Hepatocyte (in vitro differentiated cells): ENCODE measurements at regions not wholly inside any gene's neighbourhood (a gene's known extent, or its start where the extent isn't known, plus 50 kb on each side); places are given as distances from the start of the nearest gene placed in this dataset.

Experiments used
- DNase-seq: peaks from one replicate; pipeline ENCODE4 v3.0.0-alpha.2; 2016; ENCODE audit warnings: low spot score
- H2AFZ ChIP-seq: fragments of 200-600 bp; sonication (generic); 2 replicates; pipeline ENCODE4 v1.6.0; 2016; ENCODE audit warnings: antibody characterized with exemption, mild to moderate bottlenecking
- H3K27ac ChIP-seq: fragments of 200-600 bp; sonication (generic); 2 replicates; pipeline ENCODE4 v1.5.1; 2016; ENCODE audit warnings: mild to moderate bottlenecking
- H3K27me3 ChIP-seq: fragments of 200-600 bp; sonication (generic); 2 replicates; pipeline ENCODE4 v1.6.1; 2016
- H3K36me3 ChIP-seq: fragments of 200-600 bp; sonication (generic); replicated peaks from 2 replicates; pipeline ENCODE4 v1.5.1; 2016; ENCODE audit warnings: low read depth; ENCODE audit not compliant: insufficient read depth
- H3K4me1 ChIP-seq: fragments of 200-600 bp; sonication (generic); 2 replicates; pipeline ENCODE4 v1.5.1; 2016; ENCODE audit warnings: mild to moderate bottlenecking, moderate library complexity; ENCODE audit not compliant: insufficient read depth
- H3K4me2 ChIP-seq: fragments of 200-600 bp; sonication (generic); 2 replicates; pipeline ENCODE4 v1.6.0; 2016
- H3K4me3 ChIP-seq: fragments of 200-600 bp; sonication (generic); 2 replicates; pipeline ENCODE4 v1.5.1; 2016; ENCODE audit warnings: mild to moderate bottlenecking
- H3K79me2 ChIP-seq: fragments of 200-600 bp; sonication (generic); 2 replicates; pipeline ENCODE4 v1.6.0; 2017; ENCODE audit warnings: mild to moderate bottlenecking
- H3K9me2 ChIP-seq: fragments of 200-600 bp; sonication (generic); replicated peaks from 2 replicates; pipeline ENCODE4 v1.6.0; 2017; ENCODE audit warnings: mild to moderate bottlenecking; ENCODE audit not compliant: insufficient read depth
- H3K9me3 ChIP-seq: fragments of 200-600 bp; sonication (generic); 2 replicates; pipeline ENCODE4 v1.5.1; 2016; ENCODE audit warnings: low read depth, mild to moderate bottlenecking
- H4K20me1 ChIP-seq: fragments of 200-600 bp; sonication (generic); 2 replicates; pipeline ENCODE4 v1.6.0; 2016; ENCODE audit warnings: mild to moderate bottlenecking; ENCODE audit not compliant: insufficient read depth, poor library complexity, severe bottlenecking
- EZH2 ChIP-seq: fragments of 200-600 bp; sonication (generic); IDR thresholded peaks from 2 replicates; pipeline ENCODE4 v1.6.1; 2016; ENCODE audit warnings: antibody characterized with exemption, mild to moderate bottlenecking, borderline replicate concordance
- EZH2phosphoT487 ChIP-seq: fragments of 200-600 bp; sonication (generic); IDR thresholded peaks from one replicate; pipeline ENCODE4 v1.6.1; 2018; ENCODE audit warnings: antibody characterized with exemption, mild to moderate bottlenecking, low read depth, moderate library complexity; ENCODE audit not compliant: unreplicated experiment, severe bottlenecking
- WGBS: methylation state at CpG from one replicate; pipeline ENCODE4 v1.1.6; 2016; ENCODE audit warnings: low lambda C conversion rate; ENCODE audit errors: missing lambda C conversion rate; 5-methylcytosine and 5-hydroxymethylcytosine counted together
- TF ChIP-seq, protein P1 (sequence below): fragments of 200-600 bp; sonication (generic); IDR thresholded peaks from 2 replicates; pipeline ENCODE4 v1.5.1; 2016; ENCODE audit warnings: antibody characterized with exemption, mild to moderate bottlenecking; ENCODE audit not compliant: poor library complexity

DNA sequence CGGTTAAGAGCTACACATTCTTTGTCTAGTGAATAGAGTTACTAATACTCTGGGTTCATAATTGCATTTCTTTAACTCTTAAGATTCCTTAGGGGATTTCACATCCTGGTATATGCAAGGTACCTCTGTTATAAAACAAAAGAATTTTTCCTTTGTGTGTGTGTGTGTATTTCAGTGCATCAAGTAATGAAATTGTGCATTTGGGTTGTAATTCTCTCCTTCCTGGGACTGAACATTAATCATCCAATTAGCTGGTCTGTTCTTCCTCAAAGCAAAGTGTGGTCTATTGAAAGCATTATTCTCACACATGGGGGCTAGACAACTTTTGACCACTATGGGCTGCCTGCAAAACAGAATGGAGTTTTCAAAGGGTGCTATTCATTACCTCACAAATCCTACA lies 74.0 kb downstream of the ZC3H11B start:
- Histone ChIP-seq H3K27ac (no peak overlapping the region), H3K36me3 (no peaks in the 10 kb centered on the region), H3K4me3 (no peak overlapping the region), H3K27me3 (no peaks in the 10 kb centered on the region), H2AFZ (no peak overlapping the region), H3K79me2 (no peaks in the 10 kb centered on the region), H3K4me1 (peaks cover 18% of the 10 kb centered on the region), H3K9me3 (no peaks in the 10 kb centered on the region), H3K9me2 (no peaks in the 10 kb centered on the region), H4K20me1 (no peaks in the 10 kb centered on the region), H3K4me2 (no peak overlapping the region)
- WGBS = 77% methylated on average over 1 of the region's 1 CpG
- DNase-seq = no peak
- TF ChIP-seq EZH2 (no peak), EZH2phosphoT487 (no peak)
- TF ChIP-seq, protein P1, sequence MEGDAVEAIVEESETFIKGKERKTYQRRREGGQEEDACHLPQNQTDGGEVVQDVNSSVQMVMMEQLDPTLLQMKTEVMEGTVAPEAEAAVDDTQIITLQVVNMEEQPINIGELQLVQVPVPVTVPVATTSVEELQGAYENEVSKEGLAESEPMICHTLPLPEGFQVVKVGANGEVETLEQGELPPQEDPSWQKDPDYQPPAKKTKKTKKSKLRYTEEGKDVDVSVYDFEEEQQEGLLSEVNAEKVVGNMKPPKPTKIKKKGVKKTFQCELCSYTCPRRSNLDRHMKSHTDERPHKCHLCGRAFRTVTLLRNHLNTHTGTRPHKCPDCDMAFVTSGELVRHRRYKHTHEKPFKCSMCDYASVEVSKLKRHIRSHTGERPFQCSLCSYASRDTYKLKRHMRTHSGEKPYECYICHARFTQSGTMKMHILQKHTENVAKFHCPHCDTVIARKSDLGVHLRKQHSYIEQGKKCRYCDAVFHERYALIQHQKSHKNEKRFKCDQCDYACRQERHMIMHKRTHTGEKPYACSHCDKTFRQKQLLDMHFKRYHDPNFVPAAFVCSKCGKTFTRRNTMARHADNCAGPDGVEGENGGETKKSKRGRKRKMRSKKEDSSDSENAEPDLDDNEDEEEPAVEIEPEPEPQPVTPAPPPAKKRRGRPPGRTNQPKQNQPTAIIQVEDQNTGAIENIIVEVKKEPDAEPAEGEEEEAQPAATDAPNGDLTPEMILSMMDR = no peak

DNA sequence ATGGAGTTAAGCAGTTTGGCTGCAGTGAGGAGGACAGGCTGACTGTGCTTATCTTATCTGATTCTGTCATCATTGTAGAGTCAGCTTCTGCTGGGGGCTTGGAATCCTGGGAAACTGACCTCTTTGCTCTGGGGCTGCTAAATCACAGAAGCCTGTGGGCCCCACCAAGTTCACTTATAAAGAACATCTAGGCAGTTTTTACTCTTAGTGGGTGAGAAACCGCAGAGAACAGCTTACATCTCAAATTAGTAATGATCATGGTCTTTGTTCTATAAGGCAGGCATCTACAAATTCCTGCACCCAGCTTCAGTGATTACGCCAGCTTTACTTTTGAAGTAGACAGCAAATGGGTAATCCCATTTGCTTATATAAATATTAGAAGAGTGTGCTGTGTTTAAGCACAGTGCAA lies 75.7 kb downstream of the ZC3H11B start:
- no peak for DNase-seq
- H3K79me2 ChIP-seq = no peaks in the 10 kb centered on the region
- no peaks in the 10 kb centered on the region for H3K36me3 ChIP-seq
- H3K4me1 ChIP-seq = peaks cover 18% of the 10 kb centered on the region
- no peaks in the 10 kb centered on the region for H4K20me1 ChIP-seq
- H3K9me3 ChIP-seq = no peaks in the 10 kb centered on the region
- no peaks in the 10 kb centered on the region for H3K9me2 ChIP-seq
- 39% methylated on average over 2 of the region's 2 CpGs for WGBS
- peak overlapping the region; percentile 20 for H3K27ac ChIP-seq
- peak overlapping the region; percentile 45 for H3K4me2 ChIP-seq
- TF ChIP-seq EZH2 (no peak), EZH2phosphoT487 (no peak)
- TF ChIP-seq, protein P1 = no peak
- no peak overlapping the region for H2AFZ ChIP-seq
- no peak overlapping the region for H3K4me3 ChIP-seq
- no peaks in the 10 kb centered on the region for H3K27me3 ChIP-seq

DNA sequence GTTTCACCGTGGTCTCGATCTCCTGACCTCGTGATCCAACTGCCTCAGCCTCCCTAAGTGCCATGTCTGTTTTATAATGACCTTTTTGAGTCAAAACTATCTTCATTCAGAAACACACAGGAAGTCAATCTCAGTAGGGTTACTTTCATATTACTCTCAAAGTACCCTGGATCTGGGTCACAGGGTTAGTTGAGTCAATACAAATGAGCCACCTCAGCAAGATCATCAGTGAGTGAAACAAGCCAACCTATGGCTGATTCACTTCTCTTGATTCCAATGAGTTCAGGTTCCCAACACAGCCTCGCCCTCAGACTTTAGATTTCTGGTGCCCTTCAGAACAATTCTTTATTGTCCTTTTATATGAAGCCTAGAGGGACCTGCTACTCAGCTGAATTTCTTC lies 76.9 kb downstream of the ZC3H11B start:
- Histone ChIP-seq H3K9me3 (no peaks in the 10 kb centered on the region), H3K36me3 (no peaks in the 10 kb centered on the region), H4K20me1 (no peaks in the 10 kb centered on the region), H3K9me2 (no peaks in the 10 kb centered on the region), H3K4me1 (peaks cover 18% of the 10 kb centered on the region), H3K4me2 (no peak overlapping the region), H3K27ac (no peak overlapping the region), H3K27me3 (no peaks in the 10 kb centered on the region), H3K79me2 (no peaks in the 10 kb centered on the region), H3K4me3 (no peak overlapping the region), H2AFZ (no peak overlapping the region)
- TF ChIP-seq EZH2 = no peak
- TF ChIP-seq EZH2phosphoT487 = no peak
- TF ChIP-seq, protein P1 = no peak
- no peak for DNase-seq
- 98% methylated on average over 4 of the region's 4 CpGs for WGBS

DNA sequence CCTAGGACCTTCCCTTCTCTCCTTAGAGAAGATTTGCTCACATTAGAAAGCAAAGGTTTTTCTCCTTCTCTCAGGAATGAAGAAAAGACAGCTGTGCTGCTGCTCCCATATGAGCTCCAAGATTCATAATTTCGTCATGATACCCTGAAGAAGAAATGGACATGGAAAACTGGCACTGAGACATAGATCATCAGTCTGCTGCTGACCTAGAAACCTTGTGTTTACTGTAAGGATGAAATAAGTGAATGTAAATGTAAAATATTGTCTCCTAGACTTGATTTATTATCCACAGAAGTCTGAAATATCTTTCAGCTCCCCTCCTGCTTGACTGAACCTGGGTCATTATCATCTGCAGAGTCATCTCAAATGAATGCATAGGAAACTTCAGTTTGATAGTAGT lies 77.9 kb downstream of the ZC3H11B start:
- no peak for DNase-seq
- Histone ChIP-seq H3K4me3 (no peak overlapping the region), H2AFZ (no peak overlapping the region), H3K36me3 (no peaks in the 10 kb centered on the region), H3K4me1 (peaks cover 18% of the 10 kb centered on the region), H3K4me2 (no peak overlapping the region), H3K9me2 (no peaks in the 10 kb centered on the region), H3K27me3 (no peaks in the 10 kb centered on the region), H3K9me3 (no peaks in the 10 kb centered on the region), H3K79me2 (no peaks in the 10 kb centered on the region), H4K20me1 (no peaks in the 10 kb centered on the region), H3K27ac (no peak overlapping the region)
- TF ChIP-seq, protein P1 = no peak
- TF ChIP-seq EZH2phosphoT487 (no peak), EZH2 (no peak)
- 84% methylated on average over 1 of the region's 1 CpG for WGBS
